Neuronal stem cell (in vitro differentiated cells): ENCODE measurements at regions not wholly inside any gene's neighbourhood (a gene's known extent, or its start where the extent isn't known, plus 50 kb on each side); places are given as distances from the start of the nearest gene placed in this dataset.
A peak's percentile ranks its signal among the peaks of the same experiment; 100 is the strongest.

Experiments
- DNase-seq: peaks from one replicate; pipeline ENCODE4 v3.0.0-alpha.2; 2013; ENCODE audit warnings: low spot score
- H2AFZ ChIP-seq: one replicate; pipeline ENCODE4 v1.6.1; 2013; ENCODE audit warnings: mild to moderate bottlenecking, low read length, inconsistent platforms
- H2AK5ac ChIP-seq: 2 replicates; pipeline ENCODE4 v1.6.1; 2013; ENCODE audit warnings: low read depth, mild to moderate bottlenecking, inconsistent platforms, low read length, moderate library complexity, mixed read lengths
- H2BK120ac ChIP-seq: 2 replicates; pipeline ENCODE4 v1.6.1; 2013; ENCODE audit warnings: low read depth, mild to moderate bottlenecking, inconsistent platforms, low read length, moderate library complexity, mixed read lengths
- H2BK12ac ChIP-seq: one replicate; pipeline ENCODE4 v1.6.1; 2013; ENCODE audit warnings: low read length, inconsistent platforms
- H2BK15ac ChIP-seq: 2 replicates; pipeline ENCODE4 v1.6.1; 2013; ENCODE audit warnings: mild to moderate bottlenecking, low read length, inconsistent platforms, mixed read lengths
- H2BK5ac ChIP-seq: one replicate; pipeline ENCODE4 v1.6.1; 2013; ENCODE audit warnings: inconsistent platforms, mild to moderate bottlenecking, low read length, moderate library complexity
- H3K14ac ChIP-seq: one replicate; pipeline ENCODE4 v1.6.1; 2013; ENCODE audit warnings: low read length, inconsistent platforms
- H3K18ac ChIP-seq: 2 replicates; pipeline ENCODE4 v1.6.1; 2013; ENCODE audit warnings: low read length, inconsistent platforms
- H3K23ac ChIP-seq: 2 replicates; pipeline ENCODE4 v1.6.1; 2013; ENCODE audit warnings: low read depth, mild to moderate bottlenecking, mixed read lengths, low read length, inconsistent platforms; ENCODE audit not compliant: poor library complexity
- H3K27ac ChIP-seq: replicated peaks from 3 replicates; pipeline ENCODE4 v1.5.1; 2013; ENCODE audit warnings: low read length, inconsistent platforms
- H3K27me3 ChIP-seq, 3 experiments: 2 replicates each; pipeline ENCODE4 v1.6.1; 2013; ENCODE audit warnings: low read length in 3 of 3, mild to moderate bottlenecking in 2 of 3, inconsistent platforms in 1 of 3, low read depth in 1 of 3, mixed read lengths in 1 of 3, moderate library complexity in 1 of 3; ENCODE audit not compliant: control insufficient read depth in 3 of 3, insufficient read depth in 3 of 3
- H3K36me3 ChIP-seq, 2 donors: replicated peaks in 1 of 2; 2 replicates each; pipeline ENCODE4 v1.6.1; 2013; ENCODE audit warnings: low read length in 2 of 2; ENCODE audit not compliant: control insufficient read depth in 2 of 2, insufficient read depth in 2 of 2
- H3K4ac ChIP-seq: 2 replicates; pipeline ENCODE4 v1.6.1; 2013; ENCODE audit warnings: inconsistent platforms, mild to moderate bottlenecking, low read length, moderate library complexity
- H3K4me1 ChIP-seq, 2 donors: 1 replicate in 1 of 2; 2 replicates in 1 of 2; pipeline ENCODE4 v1.6.1; 2013; ENCODE audit warnings: low read length in 2 of 2, low read depth in 1 of 2; ENCODE audit not compliant: control insufficient read depth in 2 of 2, insufficient read depth in 1 of 2
- H3K4me2 ChIP-seq: one replicate; pipeline ENCODE4 v1.6.1; 2013; ENCODE audit warnings: mild to moderate bottlenecking, low read length, inconsistent platforms; ENCODE audit not compliant: insufficient read depth, poor library complexity, severe bottlenecking
- H3K4me3 ChIP-seq, 2 donors: 2 replicates each; pipeline ENCODE4 v1.5.1; 2013; ENCODE audit warnings: low read length in 2 of 2, mild to moderate bottlenecking in 2 of 2, inconsistent platforms in 1 of 2, moderate library complexity in 1 of 2
- H3K79me1 ChIP-seq: one replicate; pipeline ENCODE4 v1.6.1; 2013; ENCODE audit warnings: low read depth, mild to moderate bottlenecking, inconsistent platforms, low read length, moderate library complexity
- H3K9ac ChIP-seq: one replicate; pipeline ENCODE4 v1.6.1; 2013; ENCODE audit warnings: mild to moderate bottlenecking, low read depth, low read length, inconsistent platforms; ENCODE audit not compliant: poor library complexity
- H3K9me3 ChIP-seq, 2 donors: replicated peaks in 1 of 2; 2 replicates each; pipeline versions ENCODE3 to v1.6.1; 2013; ENCODE audit warnings: low read length in 2 of 2, mild to moderate bottlenecking in 2 of 2, inconsistent platforms in 1 of 2, low read depth in 1 of 2, mixed read lengths in 1 of 2, moderate library complexity in 1 of 2; ENCODE audit not compliant: control insufficient read depth in 2 of 2, insufficient read depth in 1 of 2
- H4K8ac ChIP-seq: one replicate; pipeline ENCODE4 v1.6.1; 2013; ENCODE audit warnings: low read depth, mild to moderate bottlenecking, inconsistent platforms, low read length, moderate library complexity
- H4K91ac ChIP-seq: one replicate; pipeline ENCODE4 v1.6.1; 2013; ENCODE audit warnings: low read length, low read depth, mild to moderate bottlenecking, inconsistent platforms; ENCODE audit not compliant: poor library complexity
- WGBS, 2 donors: extraction: QIAGEN DNeasy Blood & Tissue Kit; methylation state at CpG; one replicate each; pipeline ENCODE4 v1.1.7; 2013; ENCODE audit warnings: missing lambda C conversion rate in 2 of 2, mixed read lengths in 1 of 2; ENCODE audit not compliant: insufficient read length in 2 of 2, insufficient replicate concordance in 1 of 2; ENCODE audit errors: extremely low coverage in 2 of 2; 5-methylcytosine and 5-hydroxymethylcytosine counted together

DNA sequence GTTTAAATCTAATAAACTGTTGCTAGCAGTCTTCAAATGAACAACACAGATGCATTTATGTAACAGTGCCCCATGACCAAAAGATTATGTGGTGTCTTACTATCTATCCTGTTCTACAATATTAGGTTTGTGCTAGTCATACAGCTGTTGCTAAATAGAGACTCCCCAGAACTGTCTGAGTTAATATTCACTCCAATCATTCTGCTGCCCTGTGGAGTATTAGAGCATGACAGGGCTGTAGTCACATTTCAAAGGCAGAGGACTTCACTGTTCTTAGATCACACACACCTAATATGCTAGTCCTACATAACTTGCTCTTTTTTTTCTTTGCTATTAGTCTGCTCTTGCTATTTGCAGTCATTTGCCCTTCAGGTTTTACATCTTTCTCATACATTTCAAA, 157.6 kb upstream of the MDGA2 start:
- H4K91ac ChIP-seq: no peak overlapping the region
- H3K4me2 ChIP-seq: no peak overlapping the region
- H3K4ac ChIP-seq: no peak overlapping the region
- no peak overlapping the region for H3K4me3 ChIP-seq
- no peak overlapping the region for H4K8ac ChIP-seq
- H3K18ac ChIP-seq: no peak overlapping the region
- H3K4me1 ChIP-seq: no peaks in the 10 kb centered on the region
- H3K9me3 ChIP-seq: peaks cover 0 to 2% of the 10 kb centered on the region in 2 donors
- no peak overlapping the region for H3K14ac ChIP-seq
- no peak overlapping the region for H2BK5ac ChIP-seq
- no peak overlapping the region for H2BK12ac ChIP-seq
- no peak overlapping the region for H3K9ac ChIP-seq
- DNase-seq: no peak
- no peak overlapping the region for H2AK5ac ChIP-seq
- no peak overlapping the region for H2BK120ac ChIP-seq
- no peak overlapping the region for H3K23ac ChIP-seq
- no peak overlapping the region for H2BK15ac ChIP-seq
- H2AFZ ChIP-seq: no peak overlapping the region
- no peaks in the 10 kb centered on the region for H3K36me3 ChIP-seq
- H3K27me3 ChIP-seq: no peaks in the 10 kb centered on the region
- no peak overlapping the region for H3K27ac ChIP-seq
- H3K79me1 ChIP-seq: no peaks in the 10 kb centered on the region

DNA sequence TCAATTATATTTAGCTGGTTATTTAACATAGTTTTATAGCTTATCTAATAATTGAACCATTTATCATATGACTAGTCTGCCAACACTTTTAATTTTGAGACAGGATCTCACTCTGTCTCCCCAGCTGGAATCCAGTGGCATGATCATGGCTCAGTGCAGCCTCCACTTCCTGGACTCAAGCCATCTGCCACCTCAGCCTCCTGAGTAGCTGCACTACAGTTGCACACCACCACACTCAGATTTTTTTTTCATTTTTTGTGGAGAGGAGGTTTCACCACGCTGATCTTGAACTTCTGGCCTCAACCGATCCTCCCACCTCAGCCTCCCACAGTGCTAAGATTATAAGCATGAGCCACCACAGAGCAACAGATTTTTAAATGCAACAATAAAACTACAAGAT, 151.4 kb upstream of the MDGA2 start:
- Histone ChIP-seq H3K9ac (no peak overlapping the region), H3K79me1 (no peaks in the 10 kb centered on the region), H3K4ac (no peak overlapping the region), H3K14ac (no peak overlapping the region), H2BK5ac (no peak overlapping the region), H3K9me3 (no peaks in the 10 kb centered on the region), H2BK120ac (no peak overlapping the region), H3K18ac (no peak overlapping the region), H2BK12ac (no peak overlapping the region), H3K4me1 (no peaks in the 10 kb centered on the region), H3K23ac (no peak overlapping the region), H3K4me2 (no peak overlapping the region), H3K27me3 (no peaks in the 10 kb centered on the region), H3K4me3 (no peak overlapping the region), H2AK5ac (no peak overlapping the region), H4K8ac (no peak overlapping the region), H3K27ac (no peak overlapping the region), H2BK15ac (no peak overlapping the region), H2AFZ (no peak overlapping the region), H4K91ac (no peak overlapping the region), H3K36me3 (no peaks in the 10 kb centered on the region)
- WGBS, 2 donors: no CpG with 5 or more reads among the region's 2 CpGs
- DNase-seq: no peak

DNA sequence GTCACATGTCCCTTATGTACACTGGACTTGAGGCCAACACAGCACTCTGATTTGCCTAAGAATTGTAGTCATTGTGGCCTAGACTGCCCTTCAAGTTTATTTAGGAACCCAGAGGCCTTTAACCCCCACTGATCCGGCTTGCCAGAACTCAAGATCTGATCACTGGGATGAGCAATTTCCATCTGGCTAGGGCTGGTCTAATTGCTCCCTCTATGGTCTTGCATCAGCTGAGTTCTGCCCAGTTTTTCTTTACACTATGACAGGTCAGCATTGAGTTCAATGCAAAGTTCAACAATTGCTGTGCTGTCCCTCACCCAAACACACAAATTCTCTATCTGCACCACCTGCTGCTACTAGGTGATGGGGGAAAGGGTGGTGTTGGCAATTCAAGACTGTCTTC, 146.9 kb upstream of the MDGA2 start:
- no peaks in the 10 kb centered on the region for H3K27me3 ChIP-seq
- no peak overlapping the region for H3K27ac ChIP-seq
- no peak overlapping the region for H3K4ac ChIP-seq
- no peak overlapping the region for H4K91ac ChIP-seq
- H2BK12ac ChIP-seq: no peak overlapping the region
- no peaks in the 10 kb centered on the region for H3K9me3 ChIP-seq
- H4K8ac ChIP-seq: no peak overlapping the region
- H3K36me3 ChIP-seq: no peaks in the 10 kb centered on the region
- H3K9ac ChIP-seq: no peak overlapping the region
- no peaks in the 10 kb centered on the region for H3K79me1 ChIP-seq
- no peak overlapping the region for H3K14ac ChIP-seq
- H3K4me3 ChIP-seq: no peak overlapping the region
- DNase-seq: no peak
- no peak overlapping the region for H3K23ac ChIP-seq
- H2BK120ac ChIP-seq: no peak overlapping the region
- H3K4me2 ChIP-seq: no peak overlapping the region
- no peak overlapping the region for H3K18ac ChIP-seq
- WGBS, 2 donors: no CpG with 5 or more reads among the region's 1 CpG
- H2BK5ac ChIP-seq: no peak overlapping the region
- H2BK15ac ChIP-seq: no peak overlapping the region
- peak overlapping the region; percentile 11 for H2AFZ ChIP-seq
- H2AK5ac ChIP-seq: no peak overlapping the region
- no peaks in the 10 kb centered on the region for H3K4me1 ChIP-seq

DNA sequence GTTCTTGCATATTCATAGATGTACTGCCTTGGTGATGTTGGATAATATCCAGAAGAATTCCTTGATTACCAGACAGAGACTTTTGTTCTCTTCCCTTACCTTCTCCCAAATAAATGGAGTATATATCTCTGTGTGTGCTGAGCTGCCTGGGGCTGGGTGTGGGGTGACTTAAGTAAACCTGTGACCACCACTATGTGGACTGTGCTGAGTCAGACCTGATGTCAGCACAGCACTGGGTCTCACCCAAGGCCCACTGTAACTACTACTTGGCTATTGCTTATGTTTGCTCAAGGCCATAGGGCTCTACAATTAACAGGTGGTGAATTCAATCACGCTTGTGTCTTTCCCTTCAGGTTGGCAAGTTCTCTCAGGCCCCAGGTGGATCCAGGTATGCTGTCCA, 145.7 kb upstream of the MDGA2 start:
- Histone ChIP-seq H3K23ac (no peak overlapping the region), H2BK5ac (no peak overlapping the region), H3K4me3 (no peak overlapping the region), H3K18ac (no peak overlapping the region), H3K4me2 (no peak overlapping the region), H3K14ac (no peak overlapping the region), H3K36me3 (no peaks in the 10 kb centered on the region), H4K91ac (no peak overlapping the region), H4K8ac (no peak overlapping the region), H3K4me1 (no peaks in the 10 kb centered on the region), H2AFZ (no peak overlapping the region), H3K9me3 (peaks cover 0 to 3% of the 10 kb centered on the region in 2 donors), H2BK12ac (no peak overlapping the region), H3K79me1 (no peaks in the 10 kb centered on the region), H3K27me3 (no peaks in the 10 kb centered on the region), H3K4ac (no peak overlapping the region), H3K9ac (no peak overlapping the region), H2BK15ac (no peak overlapping the region), H2BK120ac (no peak overlapping the region), H3K27ac (no peak overlapping the region), H2AK5ac (no peak overlapping the region)
- no peak for DNase-seq
- no CpG with 5 or more reads among the region's 1 CpG for WGBS, 2 donors
